ENCODE measurements at regions not wholly inside any gene's neighbourhood (a gene's known extent, or its start where the extent isn't known, plus 50 kb on each side); places are given as distances from the start of the nearest gene placed in this dataset.

GRCh38 chr11:15481871-15482270 lies 367.1 kb downstream of the INSC start:
- peaks cover 3% of the 10 kb centered on the region; the same call in 1 of the 2 replicates for H3K27me3 ChIP-seq (ENCODE audit: low read depth)
- in situ Hi-C loops (cut with MboI; ENCODE audit: low sequenced_read_pairs) = no loop called here
- H3K4me3 ChIP-seq = no peak overlapping the region
- no peak for DNase-seq (ENCODE audit: low spot score in 2 of 2)
- H3K9me3 ChIP-seq = no peaks in the 10 kb centered on the region
- no peaks in the 10 kb centered on the region for H3K4me1 ChIP-seq
- no peaks in the 10 kb centered on the region for H3K36me3 ChIP-seq (replicated peaks)

DNA sequence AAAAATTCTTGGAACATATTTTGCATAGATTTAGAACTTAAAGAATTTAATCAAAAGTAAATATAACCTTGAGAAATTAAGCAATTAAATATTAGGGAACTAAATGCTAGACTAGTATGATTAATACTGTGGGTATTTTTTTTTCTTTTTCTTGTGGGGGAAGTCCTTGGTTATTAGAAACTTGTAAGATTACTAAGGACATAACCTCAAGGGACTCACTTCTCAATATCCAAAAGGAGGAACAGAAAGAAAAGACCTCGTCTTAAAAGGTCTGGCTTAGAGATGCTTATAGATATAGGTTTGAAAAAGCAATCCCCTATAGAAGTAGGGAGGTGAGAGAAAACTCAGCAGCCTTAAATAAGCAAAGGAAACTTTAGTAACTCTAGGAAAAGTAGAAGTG lies 368.5 kb downstream of the INSC start:
- in situ Hi-C loops (cut with MboI; ENCODE audit: low sequenced_read_pairs) = no loop called here
- Histone ChIP-seq H3K9me3 (no peaks in the 10 kb centered on the region), H3K36me3 (replicated peaks) (no peaks in the 10 kb centered on the region), H3K4me1 (no peaks in the 10 kb centered on the region), H3K4me3 (no peak overlapping the region), H3K27me3 (ENCODE audit: low read depth) (no peaks in the 10 kb centered on the region)
- no peak for DNase-seq (ENCODE audit: low spot score in 2 of 2)

GRCh38 chr11:15484398-15484797 lies 369.7 kb downstream of the INSC start:
- Histone ChIP-seq H3K27me3 (ENCODE audit: low read depth) (no peaks in the 10 kb centered on the region), H3K4me1 (no peaks in the 10 kb centered on the region), H3K4me3 (no peak overlapping the region), H3K9me3 (no peaks in the 10 kb centered on the region), H3K36me3 (replicated peaks) (no peaks in the 10 kb centered on the region)
- DNase-seq (ENCODE audit: low spot score in 2 of 2) = no peak
- in situ Hi-C loops (cut with MboI; ENCODE audit: low sequenced_read_pairs) = no loop called here

GRCh38 chr11:15485432-15485831 lies 370.7 kb downstream of the INSC start:
- Histone ChIP-seq H3K9me3 (no peaks in the 10 kb centered on the region), H3K4me1 (no peaks in the 10 kb centered on the region), H3K4me3 (no peak overlapping the region), H3K27me3 (ENCODE audit: low read depth) (no peaks in the 10 kb centered on the region), H3K36me3 (replicated peaks) (no peaks in the 10 kb centered on the region)
- in situ Hi-C loops (cut with MboI; ENCODE audit: low sequenced_read_pairs) = no loop called here
- DNase-seq (ENCODE audit: low spot score in 2 of 2) = no peak

GRCh38 chr11:15489281-15489680 lies 374.6 kb downstream of the INSC start:
- in situ Hi-C loops (cut with MboI; ENCODE audit: low sequenced_read_pairs) = no loop called here
- H3K4me3 ChIP-seq = no peak overlapping the region
- no peaks in the 10 kb centered on the region for H3K4me1 ChIP-seq
- DNase-seq (ENCODE audit: low spot score in 2 of 2) = no peak
- no peaks in the 10 kb centered on the region for H3K27me3 ChIP-seq (ENCODE audit: low read depth)
- H3K9me3 ChIP-seq = no peaks in the 10 kb centered on the region
- H3K36me3 ChIP-seq (replicated peaks) = no peaks in the 10 kb centered on the region

DNA sequence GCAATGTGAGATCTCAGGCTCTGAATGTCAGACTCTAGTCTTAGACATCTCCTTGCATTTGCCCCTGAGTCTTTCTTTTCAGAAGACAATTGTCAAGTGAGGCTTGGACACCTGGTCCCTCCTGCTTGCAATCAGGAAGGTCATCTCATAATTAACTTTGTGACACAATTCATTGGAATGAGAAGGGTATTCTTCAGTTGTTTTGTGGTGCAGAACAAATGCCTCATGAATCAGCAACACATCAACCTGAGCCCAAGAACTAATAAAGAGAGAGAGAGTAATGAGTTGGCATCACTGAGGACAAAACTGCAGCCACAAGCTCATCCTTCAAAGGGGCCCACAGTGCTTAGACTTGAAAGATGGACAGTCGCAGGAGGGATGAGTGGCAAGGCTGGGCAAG lies 375.8 kb downstream of the INSC start:
- H3K27me3 ChIP-seq (ENCODE audit: low read depth) = no peaks in the 10 kb centered on the region
- no peak overlapping the region for H3K4me3 ChIP-seq
- no peaks in the 10 kb centered on the region for H3K9me3 ChIP-seq
- in situ Hi-C loops (cut with MboI; ENCODE audit: low sequenced_read_pairs) = no loop called here
- H3K4me1 ChIP-seq = no peaks in the 10 kb centered on the region
- DNase-seq (ENCODE audit: low spot score in 2 of 2) = no peak
- H3K36me3 ChIP-seq (replicated peaks) = no peaks in the 10 kb centered on the region

DNA sequence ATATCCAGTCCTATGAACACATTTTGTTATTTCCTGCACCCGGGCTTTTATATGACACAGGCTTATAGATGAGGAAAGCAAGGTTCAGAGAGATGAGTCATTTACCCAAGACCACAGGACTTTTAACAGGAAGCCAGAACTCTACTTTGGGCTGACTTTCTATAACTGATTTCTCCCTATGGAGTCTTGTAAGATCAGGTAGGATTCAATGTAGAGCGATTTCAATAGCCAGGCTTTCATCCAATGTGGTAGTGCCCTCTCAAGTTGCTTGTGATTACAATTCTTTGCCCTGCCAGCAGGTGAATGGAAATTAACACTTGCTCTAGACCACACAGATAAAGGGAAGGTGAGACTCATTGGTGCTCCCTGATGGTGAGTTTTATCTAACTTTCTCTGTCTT lies 378.3 kb downstream of the INSC start:
- DNase-seq (ENCODE audit: low spot score in 2 of 2) = no peak
- in situ Hi-C loops (cut with MboI; ENCODE audit: low sequenced_read_pairs) = no loop called here

DNA sequence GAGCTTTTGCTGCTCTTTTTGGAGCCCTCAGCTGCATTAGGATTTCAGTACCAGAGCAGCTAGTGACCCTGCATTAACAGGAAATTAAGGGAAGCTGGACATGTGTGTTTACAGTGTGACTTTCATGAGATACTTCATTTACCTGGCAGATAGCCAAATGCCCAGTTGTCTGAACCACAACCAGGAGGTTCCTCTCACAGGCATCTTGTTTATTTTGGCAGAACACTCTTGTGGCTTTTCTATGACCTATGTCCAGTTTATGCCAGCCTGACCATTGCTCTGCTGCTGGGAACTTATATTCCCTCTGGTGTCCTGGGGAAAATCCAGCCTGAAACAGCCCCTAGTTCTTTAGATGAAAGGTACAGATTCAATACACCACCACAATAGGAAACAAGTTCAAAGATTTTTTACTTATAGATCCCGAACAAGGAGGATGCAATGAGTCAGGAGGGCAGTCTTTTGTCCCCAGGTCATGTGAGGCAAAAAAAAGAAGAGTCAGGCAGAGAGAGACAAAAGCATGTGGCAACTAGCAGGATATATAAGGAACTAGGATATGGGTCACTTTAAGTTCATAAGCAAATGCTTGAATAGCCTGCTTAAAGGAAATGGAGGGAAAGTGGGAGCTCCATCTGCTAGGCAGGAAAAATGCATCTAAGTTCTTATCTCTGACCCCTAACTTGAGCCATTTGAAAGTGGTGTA lies 379.3 kb downstream of the INSC start:
- Histone ChIP-seq H3K4me1 (no peaks in the 10 kb centered on the region), H3K9me3 (no peaks in the 10 kb centered on the region), H3K36me3 (replicated peaks) (no peaks in the 10 kb centered on the region), H3K27me3 (ENCODE audit: low read depth) (no peaks in the 10 kb centered on the region), H3K4me3 (no peak overlapping the region)
- no peak for DNase-seq (ENCODE audit: low spot score in 2 of 2)
- in situ Hi-C loops (cut with MboI; ENCODE audit: low sequenced_read_pairs) = no loop called here

More for the DNA sequence above, 378.3 kb downstream of the INSC start:
- H3K4me3 ChIP-seq = no peak overlapping the region
- H3K36me3 ChIP-seq (replicated peaks) = no peaks in the 10 kb centered on the region
- no peaks in the 10 kb centered on the region for H3K9me3 ChIP-seq
- no peaks in the 10 kb centered on the region for H3K27me3 ChIP-seq (ENCODE audit: low read depth)
- H3K4me1 ChIP-seq = no peaks in the 10 kb centered on the region

DNA sequence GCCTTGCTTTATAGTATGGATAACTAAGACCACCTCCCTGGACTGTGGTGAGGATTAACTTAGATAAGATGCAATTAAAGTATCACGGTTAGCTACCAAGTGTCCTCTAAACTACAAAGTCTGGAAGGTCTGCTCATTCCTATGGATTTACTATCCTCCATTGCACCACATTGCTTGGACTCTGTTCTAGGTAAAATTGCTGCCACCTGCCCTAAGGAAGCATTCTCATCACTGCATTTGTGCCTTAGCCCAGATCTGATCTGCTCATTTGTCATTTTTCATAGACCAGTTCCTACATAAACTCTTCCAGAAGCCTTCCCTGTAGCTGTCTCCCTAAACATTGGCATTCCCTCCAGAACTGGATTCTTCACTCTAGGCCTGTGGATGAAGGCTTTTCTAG lies 380.0 kb downstream of the INSC start:
- in situ Hi-C loops (cut with MboI; ENCODE audit: low sequenced_read_pairs) = no loop called here
- H3K27me3 ChIP-seq (ENCODE audit: low read depth) = no peaks in the 10 kb centered on the region
- DNase-seq (ENCODE audit: low spot score in 2 of 2) = no peak
- no peaks in the 10 kb centered on the region for H3K9me3 ChIP-seq
- H3K4me3 ChIP-seq = no peak overlapping the region
- H3K36me3 ChIP-seq (replicated peaks) = no peaks in the 10 kb centered on the region
- H3K4me1 ChIP-seq = no peaks in the 10 kb centered on the region

DNA sequence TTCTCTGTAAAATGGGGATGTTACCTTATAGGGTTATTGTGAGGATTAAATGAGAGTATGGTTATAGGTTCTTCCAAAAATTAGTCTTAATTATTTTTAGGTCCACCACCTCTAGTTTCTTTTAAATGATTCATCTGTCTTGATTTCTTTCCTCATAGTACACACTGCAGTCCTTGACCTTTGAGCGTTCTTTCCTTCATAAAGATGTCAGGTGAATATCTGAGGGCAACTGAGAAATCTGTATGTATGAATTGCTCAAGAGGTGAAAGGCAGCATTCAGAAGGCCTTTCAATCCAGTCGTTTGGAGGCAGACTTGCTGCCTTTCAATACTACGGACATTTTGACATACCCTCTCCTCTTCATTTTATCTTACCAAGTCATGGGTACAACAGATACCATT lies 380.7 kb downstream of the INSC start:
- no peaks in the 10 kb centered on the region for H3K9me3 ChIP-seq
- no peaks in the 10 kb centered on the region for H3K4me1 ChIP-seq
- no peak overlapping the region for H3K4me3 ChIP-seq
- no peaks in the 10 kb centered on the region for H3K27me3 ChIP-seq (ENCODE audit: low read depth)
- in situ Hi-C loops (cut with MboI; ENCODE audit: low sequenced_read_pairs) = no loop called here
- no peak for DNase-seq (ENCODE audit: low spot score in 2 of 2)
- H3K36me3 ChIP-seq (replicated peaks) = no peaks in the 10 kb centered on the region

GRCh38 chr11:15497366-15497765 lies 382.6 kb downstream of the INSC start:
- no peaks in the 10 kb centered on the region for H3K36me3 ChIP-seq (replicated peaks)
- DNase-seq (ENCODE audit: low spot score in 2 of 2) = no peak
- H3K4me3 ChIP-seq = no peak overlapping the region
- H3K9me3 ChIP-seq = no peaks in the 10 kb centered on the region
- in situ Hi-C loops (cut with MboI; ENCODE audit: low sequenced_read_pairs) = no loop called here
- no peaks in the 10 kb centered on the region for H3K27me3 ChIP-seq (ENCODE audit: low read depth)
- H3K4me1 ChIP-seq = no peaks in the 10 kb centered on the region

GRCh38 chr11:15499674-15500073 lies 385.0 kb downstream of the INSC start:
- in situ Hi-C loops (cut with MboI; ENCODE audit: low sequenced_read_pairs) = no loop called here
- H3K27me3 ChIP-seq (ENCODE audit: low read depth) = no peaks in the 10 kb centered on the region
- no peaks in the 10 kb centered on the region for H3K36me3 ChIP-seq (replicated peaks)
- no peaks in the 10 kb centered on the region for H3K9me3 ChIP-seq
- no peak overlapping the region for H3K4me3 ChIP-seq
- H3K4me1 ChIP-seq = no peaks in the 10 kb centered on the region
- no peak for DNase-seq (ENCODE audit: low spot score in 2 of 2)

DNA sequence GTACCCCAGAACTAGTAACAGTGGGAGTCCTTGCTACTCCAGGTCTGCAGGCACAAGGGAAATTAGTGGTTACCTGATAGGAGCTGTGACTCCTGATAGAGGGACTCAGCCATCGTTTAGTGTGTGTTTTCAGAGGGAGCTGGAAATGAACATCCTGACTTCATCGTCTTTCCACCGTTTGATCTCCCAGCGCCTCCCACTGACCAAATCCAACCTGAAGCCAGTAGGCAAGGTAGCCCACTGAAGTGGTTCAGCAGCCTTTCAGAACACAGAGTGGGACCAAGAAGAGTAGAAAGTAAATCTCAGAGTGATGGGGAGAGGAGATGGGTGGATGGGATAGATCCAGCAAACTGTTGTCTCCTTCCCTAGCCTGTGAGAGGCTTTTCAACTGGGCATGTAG lies 385.9 kb downstream of the INSC start:
- no peaks in the 10 kb centered on the region for H3K27me3 ChIP-seq (ENCODE audit: low read depth)
- H3K36me3 ChIP-seq (replicated peaks) = no peaks in the 10 kb centered on the region
- H3K4me1 ChIP-seq = no peaks in the 10 kb centered on the region
- no peaks in the 10 kb centered on the region for H3K9me3 ChIP-seq
- no peak overlapping the region for H3K4me3 ChIP-seq
- in situ Hi-C loops (cut with MboI; ENCODE audit: low sequenced_read_pairs) = no loop called here
- no peak for DNase-seq (ENCODE audit: low spot score in 2 of 2)

- no peak for DNase-seq (ENCODE audit: low spot score in 2 of 2)
- no peaks in the 10 kb centered on the region for H3K4me1 ChIP-seq
- no peaks in the 10 kb centered on the region for H3K27me3 ChIP-seq (ENCODE audit: low read depth)
- H3K36me3 ChIP-seq (replicated peaks) = no peaks in the 10 kb centered on the region
- in situ Hi-C loops (cut with MboI; ENCODE audit: low sequenced_read_pairs) = no loop called here
- no peak overlapping the region for H3K4me3 ChIP-seq
- H3K9me3 ChIP-seq = no peaks in the 10 kb centered on the region
Measured at GRCh38 chr11:15501566-15501965, 386.8 kb downstream of the INSC start.

DNA sequence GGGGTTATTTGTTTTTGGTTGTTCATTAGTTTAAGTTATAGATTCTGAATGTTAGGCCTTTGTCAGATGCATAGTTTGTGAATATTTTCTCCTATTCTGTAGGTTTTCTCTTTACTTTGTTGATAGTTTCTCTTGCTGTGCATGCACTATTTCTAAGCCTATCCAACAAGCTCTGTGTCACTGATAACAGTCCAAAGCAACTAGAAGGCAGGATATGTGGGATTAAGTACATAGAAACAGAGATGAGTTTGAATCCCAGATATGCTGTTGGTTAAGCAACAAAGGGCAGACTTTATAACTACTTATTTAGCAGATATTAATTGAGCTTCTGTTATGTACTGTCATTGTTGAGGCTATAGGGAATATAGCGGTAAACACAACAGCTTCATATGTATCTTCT lies 390.4 kb downstream of the INSC start:
- no peaks in the 10 kb centered on the region for H3K4me1 ChIP-seq
- H3K9me3 ChIP-seq = no peaks in the 10 kb centered on the region
- no peaks in the 10 kb centered on the region for H3K27me3 ChIP-seq (ENCODE audit: low read depth)
- no peak overlapping the region for H3K4me3 ChIP-seq
- in situ Hi-C loops (cut with MboI; ENCODE audit: low sequenced_read_pairs) = no loop called here
- no peak for DNase-seq (ENCODE audit: low spot score in 2 of 2)
- no peaks in the 10 kb centered on the region for H3K36me3 ChIP-seq (replicated peaks)
